ENCODE measurements at regions not wholly inside any gene's neighbourhood (a gene's known extent, or its start where the extent isn't known, plus 50 kb on each side); places are given as distances from the start of the nearest gene placed in this dataset.

DNA sequence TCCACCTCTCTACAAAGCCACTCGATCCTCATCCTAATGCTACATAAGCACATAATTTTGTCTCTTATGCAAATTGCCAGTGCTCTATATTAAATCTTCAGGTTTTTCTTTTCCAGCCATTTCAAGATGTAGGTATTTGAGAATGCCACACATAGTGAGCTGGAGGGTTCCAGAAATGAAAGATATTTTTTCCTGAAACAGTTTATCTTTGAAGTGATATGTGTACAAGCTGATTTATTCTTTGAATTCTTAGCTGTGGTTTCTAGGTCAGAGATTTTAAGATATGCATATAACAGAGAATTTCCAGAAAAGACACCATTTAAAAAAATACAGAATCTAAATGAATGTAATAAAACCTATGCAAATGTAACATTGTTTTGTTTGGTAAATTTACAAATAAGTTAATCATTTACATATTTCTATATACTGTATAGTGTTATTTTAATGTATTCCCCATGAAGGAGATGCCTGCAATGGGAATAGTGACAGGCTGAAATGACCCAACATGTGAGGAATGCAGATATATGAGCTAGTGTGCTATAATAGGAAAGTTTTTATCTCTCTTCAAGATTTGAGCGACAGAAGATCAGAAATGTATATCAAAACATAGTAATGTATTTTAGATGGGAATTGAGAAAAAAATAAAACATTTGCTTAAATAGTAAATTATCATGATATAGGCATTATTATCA lies 570.2 kb downstream of the SLITRK1 start:
- FAIRE-seq = no peak

DNA sequence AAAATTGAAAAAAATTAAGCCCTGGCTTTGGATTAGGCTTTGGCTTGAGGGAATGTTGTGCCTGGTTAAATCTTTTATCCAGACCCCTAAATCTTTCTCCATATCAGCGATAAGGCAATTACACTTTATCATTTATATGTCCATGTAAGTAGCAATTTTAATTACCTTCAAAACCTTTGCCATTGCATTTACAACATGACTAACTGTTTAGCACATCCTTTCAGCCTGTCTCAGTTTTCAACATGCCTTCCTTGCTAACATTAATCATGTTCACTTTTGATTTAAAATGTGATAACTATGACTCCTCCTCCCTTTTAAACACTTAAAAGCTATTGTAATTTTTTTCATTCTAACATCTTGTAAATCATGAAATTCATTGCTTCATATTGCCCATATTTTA lies 583.7 kb downstream of the SLITRK1 start:
- FAIRE-seq = no peak

DNA sequence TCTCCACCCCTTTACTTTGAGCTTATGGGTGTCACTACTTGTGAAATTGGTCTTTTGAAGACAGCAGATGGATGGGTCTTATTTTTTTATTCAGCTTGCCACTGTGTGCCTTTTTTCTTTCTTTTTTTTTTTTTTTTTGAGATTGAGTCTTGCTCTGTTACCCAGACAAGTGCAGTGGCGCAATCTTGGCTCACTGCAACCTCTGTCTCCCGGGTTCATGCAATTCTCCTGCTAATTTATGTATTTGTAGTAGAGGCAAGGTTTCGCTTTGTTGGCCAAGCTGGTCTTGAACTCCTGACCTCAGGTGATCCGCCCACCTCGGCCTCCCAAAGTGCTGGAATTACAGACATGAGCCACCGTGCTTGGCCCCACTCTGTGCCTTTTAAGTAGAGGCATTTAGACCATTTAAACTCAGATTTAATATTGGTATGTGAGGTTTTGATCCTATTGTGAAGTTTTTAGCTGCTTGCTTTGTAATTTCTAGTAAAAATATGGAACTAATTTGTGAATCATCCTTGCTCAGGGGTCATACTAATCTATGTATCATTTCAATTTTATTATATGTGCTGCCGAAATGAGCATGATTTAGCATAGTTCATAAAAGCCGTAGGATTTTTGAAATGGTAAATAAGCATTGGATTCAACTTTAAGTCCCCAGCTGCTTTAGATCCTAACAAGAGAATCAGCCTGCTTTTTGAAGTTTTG lies 584.5 kb downstream of the SLITRK1 start:
- FAIRE-seq = no peak

DNA sequence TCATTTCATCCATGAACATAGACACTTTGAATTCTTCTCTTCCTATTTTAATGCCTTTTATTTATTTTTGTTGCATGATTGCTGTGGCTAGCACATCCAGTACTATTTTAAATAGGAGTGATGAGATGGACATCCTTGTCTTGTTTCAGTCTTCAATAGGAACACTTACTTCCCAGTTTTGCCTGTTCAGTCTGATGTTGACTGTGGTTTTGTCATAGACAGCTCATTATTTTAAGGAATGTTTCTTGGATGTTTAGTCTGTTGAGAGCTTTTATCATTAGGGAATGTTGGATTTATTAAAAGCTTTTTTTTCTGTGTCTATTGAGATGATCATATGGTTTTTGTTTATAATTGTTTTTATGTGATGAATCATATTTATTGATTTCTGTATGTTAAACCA lies 586.6 kb downstream of the SLITRK1 start:
- no peak for FAIRE-seq

DNA sequence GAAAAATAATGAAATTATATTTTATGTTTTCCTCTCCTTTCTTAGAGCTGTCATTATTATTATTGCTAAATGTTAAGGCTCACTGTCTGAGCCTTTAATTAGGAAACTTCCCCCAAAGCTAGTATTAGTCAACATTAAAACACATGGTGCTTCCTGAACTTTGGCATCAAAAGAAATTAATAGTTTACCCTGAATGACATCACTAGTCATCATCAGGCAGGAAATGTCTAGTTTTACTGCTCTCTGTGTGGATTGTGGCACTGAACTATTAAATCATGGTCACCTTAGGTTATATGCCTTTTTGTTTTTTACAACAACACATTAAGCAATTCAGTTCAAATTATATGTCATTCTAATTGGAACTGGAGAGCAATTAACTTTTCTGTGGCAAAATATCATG lies 595.5 kb downstream of the SLITRK1 start:
- no peak for FAIRE-seq

DNA sequence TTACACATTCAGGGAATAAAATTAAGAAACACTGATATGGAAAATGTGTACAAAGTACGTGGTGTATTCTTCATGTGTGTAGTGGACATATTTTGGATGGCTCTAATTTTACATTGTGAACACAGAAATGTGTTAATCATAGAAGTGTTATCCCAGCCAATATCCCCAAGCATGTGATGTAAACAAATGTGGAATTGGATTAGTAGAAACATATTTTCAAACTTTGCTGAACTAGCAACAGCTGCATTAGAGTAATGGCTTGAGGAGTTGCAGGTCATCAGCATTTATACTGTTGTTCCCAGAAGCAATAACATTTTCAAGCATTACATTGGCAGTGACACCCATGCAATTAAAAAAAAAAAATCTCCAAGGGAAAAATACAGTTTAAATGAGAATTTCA lies 600.6 kb downstream of the SLITRK1 start:
- no peak for FAIRE-seq

DNA sequence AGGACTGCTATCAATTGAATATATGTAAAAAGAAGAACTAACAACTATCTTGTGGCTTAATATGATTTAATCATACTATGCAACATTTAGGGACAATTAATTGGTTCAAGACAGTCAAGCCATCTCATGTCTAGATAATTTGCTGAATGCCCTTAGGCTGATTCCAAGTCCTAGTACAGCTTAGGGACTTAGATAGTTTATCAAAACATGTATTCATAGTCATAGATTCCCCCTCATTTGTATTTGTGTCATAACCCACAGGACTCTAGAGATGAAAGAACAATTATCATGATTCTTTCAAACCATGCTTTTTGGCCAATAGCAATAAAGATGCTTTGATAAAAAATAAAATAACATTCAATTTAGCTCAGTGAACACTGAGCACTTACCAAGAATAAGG lies 607.6 kb downstream of the SLITRK1 start:
- no peak for FAIRE-seq

DNA sequence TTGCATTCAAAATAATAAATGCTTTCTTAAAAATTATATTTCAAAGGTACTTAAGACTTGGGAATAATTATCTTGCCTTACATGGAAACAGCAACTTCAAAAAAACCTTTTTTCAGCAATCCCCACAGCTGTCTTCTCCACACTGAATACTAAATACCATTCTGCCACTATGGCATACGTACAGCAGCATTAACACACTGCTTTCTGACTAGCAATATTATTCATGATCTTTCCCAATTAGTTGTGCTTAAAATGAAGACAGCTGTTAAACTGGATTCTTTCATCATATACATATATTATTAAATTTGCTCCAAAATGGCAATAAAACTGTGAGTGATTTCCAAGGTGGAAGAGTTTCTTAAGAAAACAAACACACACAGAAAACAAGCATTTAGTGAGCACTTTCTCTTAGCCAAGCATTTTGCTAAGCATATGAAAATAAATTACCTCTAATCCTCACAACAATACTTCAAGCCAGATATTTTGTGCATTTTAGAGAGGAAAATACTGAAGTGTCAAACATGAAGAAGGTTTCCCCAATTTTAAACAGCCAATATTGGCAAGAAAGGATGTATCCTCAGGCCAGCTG lies 609.5 kb downstream of the SLITRK1 start:
- FAIRE-seq = no peak

DNA sequence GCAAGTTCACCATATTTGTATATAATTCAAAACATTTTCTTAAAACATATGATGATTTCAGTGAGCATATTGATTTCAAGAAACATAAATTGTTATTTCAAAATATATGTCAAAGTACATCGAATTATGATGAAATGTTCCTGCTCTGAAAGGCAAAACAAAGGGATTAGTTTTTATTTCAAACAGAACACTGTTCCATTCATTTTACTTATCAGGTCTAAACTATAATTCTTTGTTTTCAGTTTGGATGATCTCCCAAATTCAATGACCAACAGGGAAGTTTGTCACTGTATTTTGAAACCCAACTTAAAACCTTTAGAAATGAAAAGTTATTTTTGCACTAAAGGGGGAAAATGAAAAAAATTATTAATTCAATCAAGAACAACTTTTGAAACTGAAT lies 610.2 kb downstream of the SLITRK1 start:
- FAIRE-seq = no peak

DNA sequence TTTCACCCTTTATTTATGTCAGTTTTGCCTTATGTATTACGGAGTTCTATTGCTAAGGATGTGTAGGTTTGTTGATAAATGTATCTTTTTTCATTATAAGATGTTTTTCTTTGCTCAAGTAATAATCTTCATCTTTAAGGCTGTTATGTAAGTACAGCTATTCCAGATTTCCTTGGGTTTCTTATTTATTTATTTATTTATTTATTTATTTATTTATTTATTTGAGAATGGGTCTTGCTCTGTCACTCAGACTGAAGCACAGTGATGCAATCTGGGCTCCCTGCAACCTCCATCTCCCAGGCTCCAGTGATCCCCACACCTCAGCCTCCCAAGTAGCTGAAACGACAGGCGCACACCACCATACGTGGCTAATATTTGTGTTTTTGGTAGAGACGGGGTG lies 617.0 kb downstream of the SLITRK1 start:
- no peak for FAIRE-seq

DNA sequence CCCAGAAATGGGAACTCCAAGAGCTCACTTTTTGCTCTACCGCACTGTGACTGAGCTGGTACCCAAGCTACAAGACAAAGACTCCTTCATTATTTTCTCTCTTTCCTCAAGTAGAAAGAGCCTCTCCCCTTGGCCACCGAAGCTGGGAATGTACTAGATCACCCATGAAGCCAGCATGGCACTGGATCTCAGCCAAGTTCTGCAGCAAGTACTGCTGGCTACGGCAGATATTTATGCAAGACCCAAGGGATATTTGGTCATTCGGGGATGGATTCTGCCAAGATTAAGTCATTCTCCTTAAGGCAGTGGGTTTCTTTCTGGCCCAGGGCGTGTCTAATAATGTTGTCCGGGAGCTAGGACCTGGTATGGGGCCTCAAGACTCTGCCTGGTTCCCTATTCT lies 633.5 kb downstream of the SLITRK1 start:
- no peak for FAIRE-seq

DNA sequence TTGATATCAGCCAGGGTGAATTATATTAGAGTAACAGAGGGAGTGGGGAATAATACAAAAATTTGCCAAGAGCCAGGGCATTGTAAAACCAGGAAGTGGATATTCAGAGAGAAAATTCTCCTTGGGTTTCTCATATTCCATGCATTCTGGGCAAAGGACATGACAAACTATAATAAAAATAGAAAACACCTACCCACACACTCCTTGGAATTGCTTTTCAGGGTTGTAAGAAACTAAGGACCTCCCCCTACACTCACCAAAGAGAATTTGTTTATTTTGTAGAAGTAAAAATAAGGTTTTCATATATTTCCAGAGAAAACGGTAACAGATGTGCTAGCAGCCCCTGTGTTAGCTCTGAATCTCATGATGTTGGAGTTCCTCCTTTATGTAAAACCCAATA lies 649.6 kb downstream of the SLITRK1 start:
- FAIRE-seq = no peak

DNA sequence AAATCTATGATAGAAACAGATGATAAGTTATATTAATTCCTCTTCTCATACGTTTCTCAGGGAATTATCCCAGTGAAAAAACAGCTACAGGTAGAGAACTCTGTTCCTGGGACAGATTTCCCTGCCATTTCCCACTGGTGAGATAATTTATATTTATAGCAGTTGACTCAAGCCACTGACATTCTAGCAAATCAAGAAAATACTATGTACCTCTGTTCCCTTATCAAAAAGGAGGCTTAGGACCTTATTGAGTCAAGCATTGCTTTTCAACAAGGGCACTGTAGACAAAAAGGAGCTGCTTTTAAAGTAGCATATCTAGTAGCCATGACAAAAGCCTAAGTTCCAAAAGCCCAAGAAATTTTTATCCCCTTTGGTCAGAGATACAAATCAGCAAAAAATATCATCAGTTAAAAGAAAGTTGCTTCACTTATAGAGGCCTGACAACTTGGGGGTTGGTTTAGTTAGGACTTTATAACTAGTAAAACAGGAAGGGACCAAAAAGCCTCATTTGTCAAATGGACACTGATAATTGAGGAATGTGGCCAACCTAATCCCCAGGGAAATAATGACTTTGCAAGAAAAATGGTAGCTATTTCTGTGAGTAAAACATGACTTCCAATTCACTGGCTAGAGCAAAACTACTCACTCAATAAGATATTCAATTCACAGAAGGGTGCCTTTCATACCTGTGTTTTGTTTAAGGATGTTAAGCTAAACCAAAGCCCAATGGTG lies 652.5 kb downstream of the SLITRK1 start:
- FAIRE-seq = no peak

DNA sequence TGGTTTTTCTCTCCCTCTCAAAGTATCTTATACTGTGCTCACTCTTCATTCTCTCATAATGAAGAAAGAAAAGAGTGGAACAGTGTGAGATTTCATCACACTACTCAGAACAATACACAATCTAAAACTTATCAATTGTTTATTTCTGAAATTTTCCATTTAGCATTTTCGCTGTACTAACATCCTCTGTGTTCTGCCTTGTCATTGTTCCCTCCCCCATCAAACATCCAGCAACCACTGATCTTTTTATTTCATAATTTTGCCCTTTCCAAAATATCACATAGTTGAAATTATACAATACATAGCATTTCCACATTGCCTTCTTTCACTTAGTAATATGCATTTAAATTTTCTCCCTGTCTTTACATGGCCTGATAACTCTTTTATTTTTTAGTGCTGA lies 658.7 kb downstream of the SLITRK1 start:
- no peak for FAIRE-seq

DNA sequence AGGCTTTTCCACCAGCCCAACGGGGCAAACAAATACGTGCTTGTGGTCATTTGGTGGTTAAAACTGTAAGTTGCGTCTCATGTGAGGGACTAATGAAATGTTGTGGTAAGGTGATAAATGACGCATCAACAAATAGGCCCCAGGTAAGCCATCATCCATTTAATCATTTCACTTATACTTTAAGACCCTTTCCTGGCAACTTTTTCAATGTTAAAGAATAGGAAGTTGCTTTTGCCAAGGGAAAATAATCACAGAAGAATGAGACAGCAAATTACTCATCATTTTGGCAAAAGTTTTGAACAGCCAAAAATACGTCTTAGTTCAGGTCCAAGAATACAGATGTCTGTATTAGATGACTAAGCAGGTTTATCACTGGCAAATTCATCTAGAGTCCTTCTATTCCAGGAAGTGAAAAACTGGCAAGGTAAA lies 660.4 kb downstream of the SLITRK1 start:
- FAIRE-seq = no peak

DNA sequence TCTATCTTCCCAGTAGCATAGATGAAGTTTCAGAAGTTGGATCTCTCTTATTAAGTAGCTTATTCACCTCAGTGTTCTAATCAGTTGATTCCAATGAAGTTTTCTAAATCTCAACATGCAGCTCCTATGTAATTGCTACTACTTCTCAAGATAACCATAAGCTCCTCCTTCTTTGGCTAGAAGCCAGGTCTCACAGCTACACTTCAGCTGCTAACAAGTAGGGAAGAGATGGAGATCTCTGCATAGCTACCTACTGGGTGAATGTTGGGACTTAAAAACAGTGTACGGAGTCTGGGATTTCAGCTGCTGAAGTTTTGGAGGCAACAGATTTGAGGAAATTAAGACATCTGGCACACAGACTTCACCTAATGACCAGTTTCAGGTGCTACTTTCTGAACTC lies 661.0 kb downstream of the SLITRK1 start:
- FAIRE-seq = no peak

DNA sequence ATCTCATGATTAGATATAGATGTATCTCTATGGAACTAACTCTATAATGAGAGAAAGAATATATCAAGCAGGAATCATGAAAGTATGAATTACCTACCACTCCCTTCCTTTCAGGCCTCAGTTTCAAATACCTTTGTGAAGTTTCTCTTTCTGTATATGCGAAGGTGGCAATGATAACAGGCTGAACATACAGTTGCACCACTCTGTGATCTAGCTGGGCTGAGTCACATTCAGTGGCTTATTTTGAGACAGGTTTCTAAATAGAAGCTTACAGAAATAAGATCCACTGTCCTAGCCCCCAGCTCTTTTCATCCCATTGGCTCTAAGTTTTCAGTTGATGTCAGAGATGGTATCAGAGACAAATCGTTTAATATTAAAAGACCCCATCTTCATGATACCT lies 662.0 kb downstream of the SLITRK1 start:
- no peak for FAIRE-seq

DNA sequence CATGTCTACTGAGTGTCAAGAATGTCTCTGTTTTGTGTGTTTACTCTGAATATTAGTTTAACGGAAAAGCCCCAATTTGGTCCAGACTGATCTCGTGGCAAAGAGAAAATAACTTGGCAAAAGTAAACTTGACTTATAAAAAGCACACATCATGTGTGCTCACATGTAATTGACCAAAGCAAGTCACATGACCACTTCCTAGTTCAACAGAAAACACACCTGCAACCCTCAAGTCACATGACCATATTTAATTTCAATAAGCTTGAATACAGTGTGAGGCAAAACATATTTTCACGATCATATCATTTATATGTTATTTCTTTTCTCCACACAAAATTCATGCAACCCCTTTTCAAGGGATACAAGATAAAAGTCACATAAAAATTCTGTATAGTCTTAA lies 662.4 kb downstream of the SLITRK1 start:
- FAIRE-seq = no peak

DNA sequence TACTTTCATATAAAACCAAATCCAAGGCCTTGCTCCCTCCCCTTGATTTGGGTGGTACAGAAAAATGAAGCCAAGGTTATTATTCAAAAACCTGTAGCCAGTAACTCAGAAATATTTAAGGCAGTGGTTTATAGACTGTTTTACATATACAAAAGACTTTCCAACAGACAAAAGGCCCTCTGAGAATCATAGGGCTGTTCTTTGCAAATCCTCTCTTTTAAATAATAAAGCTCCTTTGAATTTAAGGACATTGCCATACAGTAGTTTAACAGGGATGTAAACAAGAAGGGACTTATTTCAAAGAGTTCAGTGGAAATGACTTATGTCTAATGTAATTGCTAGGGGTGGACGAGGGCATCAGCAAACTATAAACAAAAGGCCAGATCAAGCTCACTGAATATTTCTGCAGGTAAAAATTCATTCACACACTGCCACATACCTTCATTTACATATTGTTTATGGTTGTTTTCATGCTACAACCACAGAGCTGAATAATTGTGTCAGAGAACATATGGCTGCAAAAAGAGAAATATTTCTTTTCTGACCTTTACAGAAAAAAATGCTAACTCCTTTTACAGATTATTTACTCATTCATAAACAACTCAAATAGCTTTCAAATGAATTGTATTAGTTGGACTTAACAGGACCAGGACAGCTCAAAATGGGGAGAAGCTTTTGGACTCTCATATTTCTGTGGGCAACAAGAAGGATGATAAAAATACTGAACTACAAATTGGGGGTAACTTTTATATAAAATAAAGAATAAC lies 665.6 kb downstream of the SLITRK1 start:
- no peak for FAIRE-seq

DNA sequence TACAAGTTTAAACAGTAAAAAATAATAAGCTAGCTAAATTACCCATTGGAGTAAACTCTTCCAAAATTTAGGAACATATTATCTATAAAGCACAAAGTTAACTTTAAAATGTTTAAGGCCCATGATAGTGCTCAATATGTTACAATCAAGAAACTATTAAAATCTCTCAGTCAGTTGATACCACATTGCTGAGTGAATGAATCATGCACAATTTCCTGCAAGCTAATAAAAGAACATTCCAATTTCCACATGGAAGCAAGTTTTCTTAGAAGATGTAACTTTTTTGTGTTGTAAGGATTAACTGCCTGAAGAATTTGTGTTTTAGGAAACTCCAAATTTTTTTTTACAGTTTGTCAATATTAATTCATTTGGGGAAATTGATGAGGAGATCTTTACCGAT lies 666.6 kb downstream of the SLITRK1 start:
- no peak for FAIRE-seq

DNA sequence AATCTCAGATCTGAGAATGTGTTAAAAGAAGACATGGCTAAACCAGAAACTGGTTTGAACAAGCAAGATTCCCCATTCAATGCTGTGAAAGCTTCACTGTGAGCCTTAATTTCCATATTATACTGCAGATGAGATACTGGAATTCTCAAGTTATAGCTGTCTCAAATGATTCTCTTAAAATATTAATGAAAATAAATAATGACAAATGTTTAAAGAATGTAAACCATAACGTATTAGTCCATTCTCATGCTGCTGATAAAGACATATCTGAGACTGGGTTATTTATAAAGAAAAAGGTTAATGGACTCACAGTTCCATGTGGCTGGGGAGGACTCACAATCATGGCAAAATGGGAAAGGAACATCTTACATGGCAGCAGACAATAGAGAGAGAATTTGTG lies 667.8 kb downstream of the SLITRK1 start:
- FAIRE-seq = no peak

DNA sequence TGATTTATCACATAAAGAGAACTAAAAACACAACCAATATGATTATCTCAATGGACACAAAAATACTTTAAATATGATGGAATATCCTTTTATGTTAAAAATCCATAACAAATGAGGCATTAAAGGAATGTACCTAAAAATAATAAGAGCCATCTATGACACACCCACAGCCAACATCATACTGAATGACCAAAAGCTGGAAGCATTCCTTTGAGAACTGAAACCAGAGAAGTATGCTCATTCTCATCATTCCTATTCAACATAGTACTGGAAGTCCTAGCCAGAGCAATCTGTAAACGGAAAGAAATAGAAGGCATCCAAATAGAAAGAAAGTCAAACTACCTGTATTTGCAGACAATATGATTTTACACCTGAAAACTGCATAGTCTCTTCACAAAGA lies 671.0 kb downstream of the SLITRK1 start:
- no peak for FAIRE-seq

DNA sequence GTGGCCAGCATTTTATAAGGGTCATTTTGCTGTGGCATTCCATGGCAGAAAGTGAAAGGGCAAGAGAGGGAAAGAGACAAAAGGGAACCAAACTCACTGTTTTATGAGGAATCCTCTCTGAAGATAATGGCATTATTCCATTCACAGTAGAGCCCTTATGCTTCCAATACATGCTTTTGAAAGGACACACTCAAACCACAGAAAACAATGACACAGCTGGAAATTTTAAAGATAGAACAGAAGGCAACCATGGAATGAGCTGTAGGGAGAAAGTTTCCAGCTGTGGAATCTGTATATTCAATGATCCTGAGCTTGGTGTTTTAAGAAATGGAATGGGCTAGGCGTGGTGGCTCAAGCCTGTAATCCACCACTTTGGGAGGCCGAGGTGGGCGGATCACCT lies 677.4 kb downstream of the SLITRK1 start:
- FAIRE-seq = no peak

All from islet of Langerhans (tissue), 1 donor.